Gastroesophageal sphincter (tissue), 4 donors: ENCODE measurements at regions not wholly inside any gene's neighbourhood (a gene's known extent, or its start where the extent isn't known, plus 50 kb on each side); places are given as distances from the start of the nearest gene placed in this dataset.

ENCODE experiments used
- ATAC-seq: fragments of 150-250 bp; one replicate; pipeline ENCODE4 v1.9.1; 2016; ENCODE audit warnings: mild to moderate bottlenecking, moderate library complexity
- H3K27ac ChIP-seq, 4 donors: fragments of 200-600 bp; sonication (generic) in 3 of 4; 1 replicate in 3 of 4; 2 replicates in 1 of 4; pipeline ENCODE4 v1.5.1; 2016 to 2019
- H3K27me3 ChIP-seq: fragments of 200-600 bp; sonication (generic); one replicate; pipeline ENCODE4 v1.5.1; 2019
- H3K36me3 ChIP-seq, 2 donors: fragments of 200-600 bp; sonication (generic); one replicate each; pipeline ENCODE4 v1.5.1; 2019; ENCODE audit warnings: control low read depth in 1 of 2
- H3K4me1 ChIP-seq, 3 donors: fragments of 200-600 bp; sonication (generic); 1 replicate in 2 of 3; 2 replicates in 1 of 3; pipeline ENCODE4 v1.5.1; 2016 to 2019; ENCODE audit warnings: control low read depth in 2 of 3
- H3K4me3 ChIP-seq, 2 donors: fragments of 200-600 bp; sonication (generic); one replicate each; pipeline ENCODE4 v1.5.1; 2019; ENCODE audit warnings: mild to moderate bottlenecking in 1 of 2, moderate library complexity in 1 of 2
- H3K9me3 ChIP-seq, 3 donors: fragments of 200-600 bp; sonication (generic); one replicate each; pipeline ENCODE4 v1.5.1; 2017 to 2019; ENCODE audit warnings: control low read depth in 2 of 3
- EP300 ChIP-seq: sonication (generic); formaldehyde crosslinking; IDR thresholded peaks from one replicate; pipeline ENCODE4 v1.6.1; 2017; ENCODE audit warnings: antibody characterized with exemption, mild to moderate bottlenecking
- POLR2A ChIP-seq, 2 donors: fragments of 450-650 bp; IDR thresholded peaks; one replicate each; pipeline ENCODE4 v1.6.1; 2017; ENCODE audit warnings: antibody characterized with exemption in 2 of 2, mild to moderate bottlenecking in 2 of 2, moderate library complexity in 1 of 2
- POLR2AphosphoS5 ChIP-seq: sonication (generic); formaldehyde crosslinking; IDR thresholded peaks from one replicate; pipeline ENCODE4 v1.6.1; 2017; ENCODE audit warnings: antibody characterized with exemption
- WGBS, 2 donors: methylation state at CpG; one replicate each; pipeline ENCODE4 v1.1.5; 2018; ENCODE audit warnings: low coverage in 1 of 2; 5-methylcytosine and 5-hydroxymethylcytosine counted together
- TF ChIP-seq, protein P1 (sequence below), 4 experiments: fragments of 200-600 bp in 2 of 4; fragments of 450-650 bp in 2 of 4; sonication (generic) in 1 of 4; IDR thresholded peaks; one replicate each; pipeline ENCODE4 v1.5.1; 2017 to 2019; ENCODE audit warnings: antibody characterized with exemption in 4 of 4, mild to moderate bottlenecking in 2 of 4, moderate library complexity in 2 of 4

DNA sequence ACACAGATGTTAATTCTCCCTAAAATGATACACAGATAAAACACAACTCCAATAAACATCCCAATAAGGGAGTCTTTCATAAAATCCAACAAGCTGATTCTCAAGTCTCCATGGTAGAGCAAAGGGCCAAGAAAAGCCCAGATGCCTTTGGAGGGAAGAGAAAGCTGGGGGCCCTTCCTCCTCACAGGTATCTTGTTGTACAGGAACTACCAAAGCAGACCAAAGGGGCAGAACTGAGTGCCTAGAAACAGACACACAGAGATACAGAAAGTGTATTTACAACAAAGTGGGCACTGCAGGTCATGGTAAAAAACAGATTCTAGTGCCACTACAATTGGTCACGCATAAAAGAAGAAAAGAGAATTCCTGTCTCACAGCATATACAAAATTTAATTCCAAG, 87.2 kb upstream of the NSMCE3 start:
- Histone ChIP-seq H3K4me3 (no peak overlapping the region), H3K9me3 (no peaks in the 10 kb centered on the region), H3K27me3 (no peaks in the 10 kb centered on the region), H3K27ac (no peak overlapping the region), H3K4me1 (no peaks in the 10 kb centered on the region), H3K36me3 (no peaks in the 10 kb centered on the region)
- no peak for TF ChIP-seq EP300
- no peak for TF ChIP-seq POLR2A (IDR thresholded peaks at IDR 0.05)
- TF ChIP-seq, protein P1, sequence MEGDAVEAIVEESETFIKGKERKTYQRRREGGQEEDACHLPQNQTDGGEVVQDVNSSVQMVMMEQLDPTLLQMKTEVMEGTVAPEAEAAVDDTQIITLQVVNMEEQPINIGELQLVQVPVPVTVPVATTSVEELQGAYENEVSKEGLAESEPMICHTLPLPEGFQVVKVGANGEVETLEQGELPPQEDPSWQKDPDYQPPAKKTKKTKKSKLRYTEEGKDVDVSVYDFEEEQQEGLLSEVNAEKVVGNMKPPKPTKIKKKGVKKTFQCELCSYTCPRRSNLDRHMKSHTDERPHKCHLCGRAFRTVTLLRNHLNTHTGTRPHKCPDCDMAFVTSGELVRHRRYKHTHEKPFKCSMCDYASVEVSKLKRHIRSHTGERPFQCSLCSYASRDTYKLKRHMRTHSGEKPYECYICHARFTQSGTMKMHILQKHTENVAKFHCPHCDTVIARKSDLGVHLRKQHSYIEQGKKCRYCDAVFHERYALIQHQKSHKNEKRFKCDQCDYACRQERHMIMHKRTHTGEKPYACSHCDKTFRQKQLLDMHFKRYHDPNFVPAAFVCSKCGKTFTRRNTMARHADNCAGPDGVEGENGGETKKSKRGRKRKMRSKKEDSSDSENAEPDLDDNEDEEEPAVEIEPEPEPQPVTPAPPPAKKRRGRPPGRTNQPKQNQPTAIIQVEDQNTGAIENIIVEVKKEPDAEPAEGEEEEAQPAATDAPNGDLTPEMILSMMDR (IDR thresholded peaks at IDR 0.05): no peak
- TF ChIP-seq POLR2AphosphoS5: no peak
- ATAC-seq: no peak
- 91 to 100% methylated on average over 1 of the region's 1 CpG for WGBS, 2 donors

DNA sequence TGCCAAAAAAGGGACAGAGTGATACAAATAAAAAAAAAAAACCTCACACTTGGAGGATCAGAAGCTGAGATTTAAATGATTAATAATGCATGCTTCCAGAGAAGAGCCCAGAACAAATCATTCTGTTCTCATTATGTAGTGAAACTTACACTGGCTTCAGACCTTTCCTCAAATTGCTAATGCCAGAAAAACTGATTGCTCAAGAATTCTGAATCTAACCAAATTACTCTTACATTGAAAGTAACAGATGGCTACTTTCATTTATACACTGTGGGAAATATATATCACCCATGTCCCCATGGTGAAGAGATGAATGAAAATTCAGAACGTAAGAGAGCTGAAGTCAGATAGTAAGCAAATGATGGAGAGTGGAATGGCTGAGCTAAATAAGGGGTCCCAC, 85.9 kb upstream of the NSMCE3 start:
- no peak for TF ChIP-seq POLR2AphosphoS5
- TF ChIP-seq POLR2A (IDR thresholded peaks at IDR 0.05): no peak
- TF ChIP-seq, protein P1 (IDR thresholded peaks at IDR 0.05): no peak
- TF ChIP-seq EP300: no peak
- no peak for ATAC-seq
- H3K9me3 ChIP-seq: no peaks in the 10 kb centered on the region
- H3K27me3 ChIP-seq: no peaks in the 10 kb centered on the region
- H3K27ac ChIP-seq: no peak overlapping the region
- 50 to 63% methylated on average over 1 of the region's 1 CpG for WGBS, 2 donors
- no peaks in the 10 kb centered on the region for H3K4me1 ChIP-seq
- no peaks in the 10 kb centered on the region for H3K36me3 ChIP-seq
- H3K4me3 ChIP-seq: no peak overlapping the region

DNA sequence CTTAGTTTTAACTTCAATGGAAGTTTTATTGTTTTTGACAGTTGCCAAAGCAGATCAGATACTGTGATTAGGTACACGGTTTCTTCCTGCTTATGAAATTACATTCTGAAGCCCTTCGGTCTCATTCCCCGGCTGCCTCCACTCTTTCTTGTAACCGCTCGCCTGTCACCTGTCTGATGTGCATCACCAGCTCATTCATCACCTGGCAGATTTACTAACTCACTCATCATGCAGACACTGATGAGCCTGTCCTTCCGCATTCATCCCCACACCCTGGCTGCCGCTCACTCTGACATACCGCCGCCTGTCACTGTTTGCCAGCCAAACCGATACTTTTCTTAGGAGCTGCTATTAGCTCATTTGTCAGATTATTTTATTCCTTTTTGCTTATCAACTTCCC, 82.8 kb upstream of the NSMCE3 start:
- no peak for ATAC-seq
- Histone ChIP-seq H3K27me3 (no peaks in the 10 kb centered on the region), H3K4me1 (peaks cover 0 to 12% (median 0%) of the 10 kb centered on the region in 3 donors), H3K9me3 (no peaks in the 10 kb centered on the region), H3K4me3 (no peak overlapping the region), H3K27ac (no peak overlapping the region), H3K36me3 (no peaks in the 10 kb centered on the region)
- TF ChIP-seq EP300 (no peak), POLR2AphosphoS5 (no peak), POLR2A (IDR thresholded peaks at IDR 0.05) (no peak)
- TF ChIP-seq, protein P1 (IDR thresholded peaks at IDR 0.05): no peak
- 80 to 87% methylated on average over 9 to 10 of the region's 10 CpGs for WGBS, 2 donors

DNA sequence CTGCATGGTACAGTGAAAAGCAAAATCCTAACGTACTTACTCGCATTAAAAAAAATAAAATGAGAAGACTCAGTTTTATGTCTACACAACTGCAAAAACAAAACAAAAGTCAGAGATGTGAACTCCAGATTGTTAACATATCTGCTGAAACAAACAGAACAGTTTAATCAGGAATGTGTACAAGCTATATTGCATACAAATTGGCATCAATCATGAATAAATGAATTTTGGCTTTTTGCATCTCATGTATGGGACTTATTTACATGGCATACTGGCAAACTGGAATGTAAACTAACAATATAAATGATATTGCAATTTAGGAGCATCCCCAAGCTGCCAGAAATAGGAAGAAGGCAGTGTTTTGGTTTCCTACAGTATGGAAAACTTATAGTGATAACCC, 79.6 kb upstream of the NSMCE3 start:
- H3K27me3 ChIP-seq: no peaks in the 10 kb centered on the region
- no peak for ATAC-seq
- 71 to 82% methylated on average over 2 of the region's 2 CpGs for WGBS, 2 donors
- H3K27ac ChIP-seq: no peak overlapping the region
- H3K4me3 ChIP-seq: no peak overlapping the region
- H3K4me1 ChIP-seq: peaks cover 0 to 12% (median 0%) of the 10 kb centered on the region in 3 donors
- no peaks in the 10 kb centered on the region for H3K36me3 ChIP-seq
- TF ChIP-seq, protein P1 (IDR thresholded peaks at IDR 0.05): no peak
- TF ChIP-seq POLR2AphosphoS5 (no peak), EP300 (no peak), POLR2A (IDR thresholded peaks at IDR 0.05) (no peak)
- no peaks in the 10 kb centered on the region for H3K9me3 ChIP-seq

DNA sequence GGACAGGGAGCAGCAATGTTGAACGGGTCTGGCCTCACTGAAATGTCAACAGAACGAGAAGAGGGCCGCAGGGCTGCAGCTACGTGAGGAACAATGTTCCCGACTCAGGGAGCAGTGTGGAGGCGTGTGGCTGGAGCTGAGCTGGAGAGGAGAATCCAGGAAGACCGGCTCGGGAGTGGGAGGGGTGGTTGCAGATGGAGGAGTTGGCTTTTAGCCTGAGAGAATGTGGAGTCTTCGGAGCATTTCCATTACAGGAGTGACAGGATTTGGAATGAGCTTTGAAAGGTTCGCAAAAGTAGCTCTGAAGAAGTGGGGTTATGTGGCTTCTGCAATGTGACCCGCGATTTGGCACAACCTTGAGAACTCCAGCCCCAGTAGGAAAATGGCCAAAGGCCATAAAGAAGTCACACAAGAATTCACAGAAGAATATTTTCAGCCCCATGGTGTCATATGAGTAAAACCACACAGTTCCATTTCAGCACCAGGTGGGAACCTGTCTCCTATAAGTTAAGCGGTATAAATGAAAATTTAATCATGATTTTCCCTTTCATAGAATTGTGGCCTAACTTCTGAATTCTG, 78.8 kb upstream of the NSMCE3 start:
- TF ChIP-seq POLR2AphosphoS5 (no peak), POLR2A (IDR thresholded peaks at IDR 0.05) (no peak)
- no peak for ATAC-seq
- Histone ChIP-seq H3K27me3 (no peaks in the 10 kb centered on the region), H3K27ac (no peak overlapping the region), H3K4me3 (no peak overlapping the region), H3K4me1 (peaks cover 0 to 12% (median 0%) of the 10 kb centered on the region in 3 donors), H3K9me3 (no peaks in the 10 kb centered on the region), H3K36me3 (no peaks in the 10 kb centered on the region)
- WGBS, 2 donors: 13 to 28% methylated on average over 9 to 13 of the region's 13 CpGs
